ENCODE measurements at regions not wholly inside any gene's neighbourhood (a gene's known extent, or its start where the extent isn't known, plus 50 kb on each side); places are given as distances from the start of the nearest gene placed in this dataset.
"Not testable (repeated sequence)": the region's sequence is repeated elsewhere in the genome, so short reads cannot be mapped to it uniquely, and the experiment has no call there.

GRCh38 chr2:237210763-237211162 lies 125.1 kb downstream of the COPS8 start:
- H3K27ac Mint-ChIP-seq, result no peak overlapping the region

GRCh38 chr2:237212356-237213279 lies 126.9 kb downstream of the COPS8 start:
- H3K4me1 Mint-ChIP-seq; H3K36me3 Mint-ChIP-seq (ENCODE audit: low read depth); DNase-seq; H3K4me3 Mint-ChIP-seq; ATAC-seq; H3K27ac Mint-ChIP-seq; H3K9me3 Mint-ChIP-seq: not testable (repeated sequence)
- H3K27me3 Mint-ChIP-seq, result peaks cover 14% of the 10 kb centered on the region

More at GRCh38 chr2:237210763-237211162, 125.1 kb downstream of the COPS8 start:
- ATAC-seq (no peak), DNase-seq (no peak)
- H3K9me3 Mint-ChIP-seq, result no peaks in the 10 kb centered on the region
- H3K36me3 Mint-ChIP-seq (ENCODE audit: low read depth), result no peaks in the 10 kb centered on the region
- peaks cover 22% of the 10 kb centered on the region for H3K27me3 Mint-ChIP-seq
- H3K4me3 Mint-ChIP-seq, result no peak overlapping the region
- no peaks in the 10 kb centered on the region for H3K4me1 Mint-ChIP-seq

- ATAC-seq, result no peak
- no peak overlapping the region for H3K4me3 Mint-ChIP-seq
- H3K36me3 Mint-ChIP-seq (ENCODE audit: low read depth), result no peaks in the 10 kb centered on the region
- no peak overlapping the region for H3K27ac Mint-ChIP-seq
- no peaks in the 10 kb centered on the region for H3K4me1 Mint-ChIP-seq
- peaks cover 6% of the 10 kb centered on the region for H3K27me3 Mint-ChIP-seq
- no peak for DNase-seq
- H3K9me3 Mint-ChIP-seq, result no peaks in the 10 kb centered on the region
Observed at GRCh38 chr2:237213315-237214022, 127.8 kb downstream of the COPS8 start.

GRCh38 chr2:237214030-237214675 lies 128.5 kb downstream of the COPS8 start:
- Mint-ChIP-seq H3K4me1 (no peaks in the 10 kb centered on the region), H3K36me3 (ENCODE audit: low read depth) (no peaks in the 10 kb centered on the region), H3K27me3 (peaks cover 4% of the 10 kb centered on the region), H3K27ac (no peak overlapping the region), H3K9me3 (no peaks in the 10 kb centered on the region), H3K4me3 (no peak overlapping the region)
- DNase-seq (no peak), ATAC-seq (no peak)

GRCh38 chr2:237214963-237215362 lies 129.3 kb downstream of the COPS8 start:
- Mint-ChIP-seq H3K36me3 (ENCODE audit: low read depth) (no peaks in the 10 kb centered on the region), H3K27ac (no peak overlapping the region), H3K9me3 (no peaks in the 10 kb centered on the region), H3K27me3 (peaks cover 4% of the 10 kb centered on the region), H3K4me1 (no peaks in the 10 kb centered on the region), H3K4me3 (no peak overlapping the region)
- DNase-seq, result no peak
- no peak for ATAC-seq

- Mint-ChIP-seq H3K27me3 (peaks cover 20% of the 10 kb centered on the region), H3K36me3 (ENCODE audit: low read depth) (no peaks in the 10 kb centered on the region), H3K4me1 (no peaks in the 10 kb centered on the region), H3K9me3 (no peaks in the 10 kb centered on the region), H3K27ac (no peak overlapping the region), H3K4me3 (no peak overlapping the region)
- DNase-seq (no peak), ATAC-seq (no peak)
Observed at GRCh38 chr2:237217995-237218616, 132.4 kb downstream of the COPS8 start.

GRCh38 chr2:237218756-237219155 lies 133.1 kb downstream of the COPS8 start:
- Mint-ChIP-seq H3K9me3 (no peaks in the 10 kb centered on the region), H3K27me3 (peaks cover 21% of the 10 kb centered on the region), H3K4me3 (no peak overlapping the region), H3K27ac (no peak overlapping the region), H3K36me3 (ENCODE audit: low read depth) (no peaks in the 10 kb centered on the region), H3K4me1 (no peaks in the 10 kb centered on the region)
- no peak for ATAC-seq
- DNase-seq, result no peak

GRCh38 chr2:237219826-237220225 lies 134.1 kb downstream of the COPS8 start:
- DNase-seq (no peak), ATAC-seq (no peak)
- no peak overlapping the region for H3K4me3 Mint-ChIP-seq
- no peaks in the 10 kb centered on the region for H3K36me3 Mint-ChIP-seq (ENCODE audit: low read depth)
- no peak overlapping the region for H3K27ac Mint-ChIP-seq
- no peaks in the 10 kb centered on the region for H3K4me1 Mint-ChIP-seq
- H3K9me3 Mint-ChIP-seq, result no peaks in the 10 kb centered on the region
- peaks cover 27% of the 10 kb centered on the region for H3K27me3 Mint-ChIP-seq

- DNase-seq, result no peak
- H3K36me3 Mint-ChIP-seq (ENCODE audit: low read depth), result no peaks in the 10 kb centered on the region
- ATAC-seq, result no peak
- H3K4me3 Mint-ChIP-seq, result no peak overlapping the region
- no peaks in the 10 kb centered on the region for H3K4me1 Mint-ChIP-seq
- H3K9me3 Mint-ChIP-seq, result no peaks in the 10 kb centered on the region
- H3K27me3 Mint-ChIP-seq, result peaks cover 30% of the 10 kb centered on the region
- no peak overlapping the region for H3K27ac Mint-ChIP-seq
Observed at GRCh38 chr2:237221443-237221842, 135.8 kb downstream of the COPS8 start.

GRCh38 chr2:237222178-237222577 lies 136.5 kb downstream of the COPS8 start:
- Mint-ChIP-seq H3K27me3 (peaks cover 32% of the 10 kb centered on the region), H3K4me3 (no peak overlapping the region), H3K4me1 (peaks cover 3% of the 10 kb centered on the region), H3K27ac (no peak overlapping the region), H3K9me3 (no peaks in the 10 kb centered on the region), H3K36me3 (ENCODE audit: low read depth) (no peaks in the 10 kb centered on the region)
- no peak for ATAC-seq
- DNase-seq, result no peak

- H3K4me1 Mint-ChIP-seq, result peaks cover 7% of the 10 kb centered on the region
- no peak overlapping the region for H3K27ac Mint-ChIP-seq
- no peaks in the 10 kb centered on the region for H3K9me3 Mint-ChIP-seq
- H3K27me3 Mint-ChIP-seq, result peaks cover 33% of the 10 kb centered on the region
- ATAC-seq, result no peak
- DNase-seq, result no peak
- H3K4me3 Mint-ChIP-seq, result no peak overlapping the region
- no peaks in the 10 kb centered on the region for H3K36me3 Mint-ChIP-seq (ENCODE audit: low read depth)
Observed at GRCh38 chr2:237222601-237223041, 136.9 kb downstream of the COPS8 start.

- H3K9me3 Mint-ChIP-seq, result no peaks in the 10 kb centered on the region
- H3K4me3 Mint-ChIP-seq, result no peak overlapping the region
- no peaks in the 10 kb centered on the region for H3K36me3 Mint-ChIP-seq (ENCODE audit: low read depth)
- H3K27ac Mint-ChIP-seq, result no peak overlapping the region
- H3K4me1 Mint-ChIP-seq, result peaks cover 14% of the 10 kb centered on the region
- peaks cover 38% of the 10 kb centered on the region for H3K27me3 Mint-ChIP-seq
- DNase-seq (no peak), ATAC-seq (no peak)
Observed at GRCh38 chr2:237223201-237223861, 137.6 kb downstream of the COPS8 start.

- DNase-seq (no peak), ATAC-seq (peak; percentile 44)
- H3K4me1 Mint-ChIP-seq, result peaks cover 14% of the 10 kb centered on the region
- peaks cover 1% of the 10 kb centered on the region for H3K9me3 Mint-ChIP-seq
- peak overlapping the region; percentile 30 for H3K27ac Mint-ChIP-seq
- H3K36me3 Mint-ChIP-seq (ENCODE audit: low read depth), result no peaks in the 10 kb centered on the region
- H3K4me3 Mint-ChIP-seq, result no peak overlapping the region
- peaks cover 39% of the 10 kb centered on the region for H3K27me3 Mint-ChIP-seq
Observed at GRCh38 chr2:237227190-237227589, 141.5 kb downstream of the COPS8 start.

Data from activated naive CD8-positive, alpha-beta T cell treated with anti-CD3 and anti-CD28 coated beads, Interleukin-2, amount 50 U/mL, for 24 hours (primary cell).